ENCODE measurements at regions not wholly inside any gene's neighbourhood (a gene's known extent, or its start where the extent isn't known, plus 50 kb on each side); places are given as distances from the start of the nearest gene placed in this dataset.

DNA sequence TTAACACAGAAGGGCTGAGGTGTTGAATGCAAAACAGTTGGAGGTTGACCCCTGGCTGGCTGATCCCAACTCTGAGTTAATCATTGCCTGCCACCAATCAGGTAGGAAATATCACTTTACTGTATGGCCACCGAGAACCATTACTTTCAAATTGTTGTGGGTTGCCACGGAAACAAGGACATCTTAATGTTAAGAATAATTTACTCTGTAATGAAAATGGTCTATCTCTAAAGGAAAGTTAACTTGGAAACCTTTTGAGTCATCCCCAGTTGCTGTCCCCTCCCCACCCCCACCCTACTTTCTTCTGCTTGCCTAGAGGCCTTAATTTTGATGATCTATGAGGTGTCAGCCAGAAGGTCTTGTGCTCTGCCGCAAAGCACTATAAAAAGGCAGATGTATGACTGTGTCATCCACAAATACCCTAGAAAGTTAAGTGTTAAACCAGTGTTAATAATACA lies 78.7 kb upstream of the SNRK start:
- DNase-seq (ENCODE audit: low spot score): no peak

DNA sequence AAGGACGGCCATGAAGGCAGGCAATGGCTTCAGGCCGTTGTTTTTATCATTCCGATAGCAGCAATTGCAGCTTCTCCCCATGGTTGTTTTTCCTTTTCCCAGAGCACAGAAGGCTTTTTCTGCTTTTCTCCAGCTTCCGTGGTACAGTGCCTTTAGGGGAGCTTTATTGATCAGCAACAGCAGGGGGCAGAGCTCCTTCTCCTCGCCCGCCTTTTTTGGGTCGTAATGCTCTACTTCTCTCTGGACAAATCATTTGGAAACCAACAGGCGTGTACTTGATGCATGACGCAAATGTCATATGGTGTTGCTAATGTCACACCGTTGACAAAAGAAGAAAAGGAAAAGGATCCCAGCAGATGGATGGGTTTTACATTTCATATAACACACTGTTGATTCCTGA lies 79.7 kb upstream of the SNRK start:
- DNase-seq (ENCODE audit: low spot score): no peak

DNA sequence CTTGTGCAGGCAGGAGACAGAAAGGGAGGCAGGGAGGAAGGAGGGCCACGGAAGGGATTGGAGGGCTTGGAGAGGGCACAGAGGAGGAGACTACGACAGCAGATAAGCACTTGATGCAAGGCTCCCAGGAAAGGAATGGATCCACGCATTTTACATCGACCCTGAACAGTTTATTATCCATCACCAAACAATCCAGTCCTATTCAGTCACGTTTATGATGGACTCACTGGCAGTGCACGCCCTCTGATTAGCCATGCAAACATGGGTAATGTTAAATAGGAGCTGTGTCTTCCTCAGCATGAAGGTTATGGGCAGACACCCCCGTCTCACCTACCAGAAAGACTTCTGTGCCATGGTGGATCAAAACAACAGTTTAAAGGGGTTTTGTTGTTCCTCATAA lies 80.2 kb upstream of the SNRK start:
- DNase-seq (ENCODE audit: low spot score): no peak

DNA sequence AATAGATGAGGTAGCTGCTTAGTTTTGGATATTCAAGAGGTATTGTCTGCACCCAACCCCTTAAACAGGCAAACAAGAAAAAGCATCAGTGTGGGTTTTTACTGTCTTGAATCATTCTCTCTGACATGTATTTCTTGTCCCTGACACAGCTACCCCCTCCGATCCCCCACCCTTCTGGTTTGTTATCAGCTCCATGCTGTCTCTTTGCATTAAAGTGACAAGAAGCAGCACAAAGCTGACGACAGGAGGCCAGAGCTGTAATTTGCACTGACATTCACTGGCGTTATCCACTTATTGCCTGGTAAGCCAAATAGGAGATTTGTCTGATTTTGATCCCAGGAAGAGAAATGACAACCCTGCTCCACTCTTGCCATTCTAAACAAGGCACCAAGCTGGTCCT lies 83.3 kb upstream of the SNRK start:
- DNase-seq (ENCODE audit: low spot score): no peak

DNA sequence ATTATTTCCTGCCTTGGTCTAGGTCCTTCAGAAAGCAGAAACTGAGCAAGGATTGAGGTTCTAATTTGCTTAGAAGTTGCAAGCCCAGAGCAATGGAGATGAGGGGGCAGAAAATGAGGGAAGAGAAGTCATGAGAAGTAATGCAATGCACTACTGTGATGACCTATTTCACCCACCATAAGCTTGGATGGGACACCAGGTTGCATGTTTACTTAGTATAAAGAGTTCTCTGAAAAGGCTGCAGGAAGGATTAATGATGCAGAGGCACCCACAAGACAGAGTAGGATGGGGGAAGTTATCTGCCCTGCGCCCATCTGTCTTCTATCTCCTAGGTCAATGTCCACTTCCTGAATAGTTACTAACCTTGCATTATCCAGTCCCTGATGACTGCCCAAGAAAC lies 84.8 kb upstream of the SNRK start:
- no peak for DNase-seq (ENCODE audit: low spot score)

DNA sequence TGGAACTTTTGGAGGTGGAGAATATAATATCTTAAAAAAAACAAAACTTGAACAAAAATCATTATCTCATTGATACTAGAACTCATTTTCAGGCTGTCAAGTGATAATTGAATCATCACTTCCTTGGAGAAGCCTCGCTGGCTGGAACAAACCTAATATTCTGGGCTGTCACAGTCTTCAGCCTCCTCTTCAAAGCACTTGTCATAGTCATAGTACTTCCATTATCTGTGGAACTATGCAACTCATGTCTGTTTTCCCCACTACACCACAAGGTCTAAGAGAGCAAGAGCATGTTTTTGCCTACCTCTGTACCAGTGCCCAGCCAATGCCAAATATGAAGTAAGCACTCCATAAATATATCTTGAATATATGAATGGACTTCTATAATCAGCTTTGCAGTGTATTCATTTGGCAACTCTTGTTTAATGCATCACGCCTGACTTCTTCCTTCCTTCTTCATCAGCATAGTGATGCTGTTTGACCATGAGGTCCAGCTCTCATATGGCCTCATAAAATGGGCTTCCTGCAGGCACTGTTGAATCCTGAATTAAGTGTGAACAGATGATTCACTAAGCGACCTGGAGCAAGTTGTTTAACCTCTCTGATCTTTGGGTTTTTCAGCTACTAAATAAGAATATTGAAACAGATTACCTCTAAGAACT lies 86.6 kb upstream of the SNRK start:
- no peak for DNase-seq (ENCODE audit: low spot score)

DNA sequence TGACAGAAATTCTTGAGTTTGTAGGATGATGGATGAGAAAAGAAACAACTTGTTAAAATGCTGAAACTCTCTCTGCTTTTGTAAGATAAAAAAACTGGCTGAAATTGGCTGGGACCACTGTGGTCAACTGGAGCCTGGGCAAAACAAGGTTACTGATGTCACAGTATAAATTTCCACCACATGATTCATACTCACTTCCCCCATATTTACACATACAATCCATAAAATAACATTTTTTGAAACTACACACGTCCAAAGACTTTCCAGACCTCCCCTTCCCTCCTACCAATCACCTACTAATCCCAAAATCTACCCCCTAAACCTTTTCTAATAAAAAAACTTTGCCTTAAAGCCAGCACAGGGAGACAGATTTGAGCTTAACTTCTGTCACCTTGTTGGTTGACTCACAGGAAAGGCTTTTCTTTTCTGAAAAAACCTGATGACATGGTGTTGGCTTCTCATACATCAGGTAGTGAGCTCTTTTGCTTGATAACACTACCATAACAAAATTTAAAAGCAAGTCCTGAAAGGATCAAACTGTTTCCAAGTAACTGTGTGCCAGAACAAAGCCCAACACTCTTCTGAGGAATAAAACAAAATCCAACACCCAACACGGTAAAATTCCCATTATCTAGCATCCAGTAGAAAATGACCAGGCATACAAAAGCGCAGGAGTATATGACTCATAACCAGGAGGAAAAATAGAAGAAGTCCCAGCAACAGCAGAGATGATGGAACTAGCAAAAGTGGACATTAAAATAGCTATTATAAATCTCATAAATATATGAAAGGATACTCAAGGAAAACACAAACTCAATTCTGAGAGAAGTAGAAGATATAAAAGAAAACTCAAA lies 87.3 kb upstream of the SNRK start:
- no peak for DNase-seq (ENCODE audit: low spot score)

DNA sequence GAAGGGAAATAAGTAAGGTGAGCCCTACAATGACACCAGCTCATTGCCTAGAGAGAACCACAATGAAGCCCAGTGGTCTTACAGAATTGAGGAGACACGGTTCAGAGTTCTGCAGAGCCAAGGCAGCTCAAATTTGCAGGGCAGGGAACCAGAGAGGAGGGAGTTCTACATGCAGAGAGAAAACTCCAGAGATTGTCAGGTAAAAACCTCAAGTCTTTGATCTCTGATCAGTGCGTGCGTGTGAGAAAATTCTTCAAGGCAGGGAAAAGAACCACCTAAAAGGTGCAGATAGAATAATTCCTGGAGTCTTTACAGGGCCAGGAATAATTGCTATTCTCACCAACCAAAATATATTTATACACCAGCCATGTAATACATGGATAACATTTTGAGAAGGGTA lies 88.0 kb upstream of the SNRK start:
- DNase-seq (ENCODE audit: low spot score): no peak

DNA sequence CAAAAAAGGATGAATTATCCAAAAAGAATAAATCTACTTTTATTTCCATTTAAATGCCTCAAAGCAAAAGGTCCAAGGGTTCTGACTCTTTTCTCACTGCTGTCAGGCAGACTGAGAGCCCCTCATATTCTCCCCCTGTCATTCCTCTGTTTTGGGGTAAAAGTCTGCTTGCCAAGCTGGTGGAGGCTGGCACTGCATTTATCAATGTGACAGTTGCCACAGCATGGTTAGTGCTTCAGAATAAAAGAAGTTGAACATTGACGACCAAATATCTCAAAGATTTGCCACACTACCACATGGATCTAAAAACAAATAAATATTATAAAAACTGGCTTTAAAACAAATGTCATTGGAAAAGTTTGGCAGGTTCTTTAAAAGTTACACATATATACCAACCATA lies 89.2 kb upstream of the SNRK start:
- no peak for DNase-seq (ENCODE audit: low spot score)

DNA sequence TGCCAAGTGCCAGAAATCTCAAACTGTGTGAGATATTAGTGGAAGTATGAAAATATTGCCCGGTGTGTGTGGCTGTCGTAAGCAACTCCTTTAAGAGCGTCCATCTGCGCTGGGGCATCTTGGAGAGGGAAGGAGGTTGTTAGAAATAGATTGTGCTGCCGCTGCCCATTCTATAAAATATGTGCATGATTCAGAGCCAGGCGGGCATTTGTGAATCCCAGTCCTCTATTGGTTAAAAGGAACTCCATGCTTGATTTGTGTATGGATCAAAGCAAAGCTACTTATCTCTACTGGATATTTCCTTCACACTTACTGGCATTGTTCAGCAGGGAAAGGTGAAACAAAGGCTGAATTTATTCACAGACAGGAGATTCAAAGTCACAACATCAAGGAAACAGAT lies 89.6 kb upstream of the SNRK start:
- no peak for DNase-seq (ENCODE audit: low spot score)

DNA sequence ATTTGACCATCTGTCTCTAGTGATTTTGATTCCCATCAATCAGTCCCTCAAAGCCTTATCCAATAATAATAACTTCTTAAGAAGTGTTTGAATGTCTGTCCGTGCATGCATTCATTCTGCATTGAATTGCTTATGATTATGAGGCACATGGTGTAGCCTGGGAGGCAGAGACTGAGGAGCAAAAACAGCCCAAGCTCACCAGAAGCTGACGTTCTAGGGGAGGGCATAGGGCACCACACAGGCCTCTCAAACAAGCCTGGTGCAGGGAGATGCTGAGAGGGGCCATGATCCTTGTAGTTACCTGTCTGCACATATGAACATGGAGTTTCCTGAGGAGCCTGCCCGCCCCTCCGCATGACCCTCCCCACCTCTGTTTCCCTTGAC lies 89.2 kb upstream of the POMGNT2 start:
- DNase-seq (ENCODE audit: low spot score): no peak

DNA sequence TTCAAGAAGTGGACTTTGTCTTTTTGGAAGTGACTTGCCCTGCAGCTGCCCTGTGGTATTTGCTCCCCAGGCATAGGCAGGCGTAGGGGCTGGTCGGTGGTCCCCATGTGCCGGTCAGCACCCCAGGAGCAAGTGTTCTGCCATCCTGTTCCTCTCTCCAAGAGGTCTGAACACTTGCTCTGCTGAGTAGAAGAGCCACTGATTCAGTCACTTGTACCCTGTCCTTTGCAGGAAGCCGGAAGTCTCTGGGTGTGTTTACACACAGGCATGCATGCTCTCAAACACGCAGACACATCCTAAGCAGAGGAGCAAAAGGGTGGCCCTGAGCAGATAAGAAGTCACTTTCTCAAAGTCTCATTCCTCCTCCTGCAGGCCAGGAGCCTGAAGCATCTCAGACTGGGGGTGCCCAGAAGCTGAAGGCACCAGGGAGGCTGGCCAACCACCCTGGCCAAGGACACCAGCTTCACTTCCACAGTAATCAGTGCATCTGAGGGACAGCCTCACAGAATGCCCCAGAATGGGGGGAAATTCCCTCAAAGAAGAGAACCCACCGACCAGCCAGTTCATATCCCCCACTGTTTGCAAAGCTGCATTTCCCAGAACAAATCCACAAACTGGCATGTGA lies 88.7 kb upstream of the POMGNT2 start:
- no peak for DNase-seq (ENCODE audit: low spot score)

DNA sequence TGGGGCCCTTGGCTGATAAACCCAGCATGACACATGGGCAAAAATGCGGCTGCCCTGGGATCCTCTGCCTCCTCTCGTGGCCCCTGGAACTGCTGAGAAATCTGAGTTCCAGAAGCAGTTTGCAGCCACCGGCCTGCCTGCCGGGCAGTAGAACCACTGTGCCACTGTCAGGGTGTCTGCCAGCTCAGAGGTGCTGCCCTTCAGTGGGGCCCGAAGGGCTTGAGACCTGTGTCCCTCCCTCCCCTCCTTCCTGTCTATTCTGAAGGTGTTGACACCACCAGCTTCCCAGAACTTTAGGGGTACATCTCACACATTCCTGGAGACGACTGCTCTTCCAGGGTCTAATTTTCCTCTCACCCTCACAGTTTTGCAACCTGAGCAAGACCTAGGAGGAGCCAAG lies 88.2 kb upstream of the POMGNT2 start:
- DNase-seq (ENCODE audit: low spot score): no peak

DNA sequence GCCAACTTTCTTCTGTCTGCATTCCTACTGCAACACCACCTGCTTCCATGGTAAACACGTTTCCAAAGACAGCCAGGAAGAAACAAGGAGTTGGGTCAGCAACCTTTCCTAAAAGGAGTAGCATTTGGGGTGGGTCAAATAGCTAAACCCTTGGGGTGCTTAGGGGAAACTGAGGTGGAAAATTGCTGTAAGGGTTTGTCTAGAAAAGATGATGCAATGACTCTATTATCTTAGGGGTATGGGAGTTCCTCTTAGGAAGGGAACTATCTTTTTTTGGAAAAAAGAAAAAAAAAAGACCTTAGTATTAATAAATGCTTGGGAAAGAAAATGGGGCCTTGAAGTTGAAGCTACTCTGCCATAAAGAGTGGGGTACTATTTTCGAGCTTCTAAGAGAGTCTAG lies 86.1 kb upstream of the POMGNT2 start:
- no peak for DNase-seq (ENCODE audit: low spot score)

DNA sequence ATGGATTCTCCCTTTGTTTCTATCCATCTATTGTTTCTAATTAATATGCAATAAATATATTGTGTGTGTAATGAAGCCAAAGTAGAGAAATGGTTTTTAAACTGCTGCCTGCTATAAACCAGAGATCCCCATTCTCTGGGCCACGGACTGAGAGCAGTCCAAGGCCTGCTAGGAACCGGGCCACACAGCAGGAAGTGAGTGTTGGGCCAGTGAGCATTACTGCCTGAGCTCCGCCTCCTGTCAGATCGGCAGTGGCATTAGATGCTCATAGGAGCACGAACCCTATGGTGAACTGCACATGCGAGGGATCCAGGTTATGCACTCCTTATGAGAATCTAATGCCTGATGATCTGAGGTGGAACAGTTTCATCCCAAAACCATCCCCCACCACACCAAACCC lies 85.2 kb upstream of the POMGNT2 start:
- DNase-seq (ENCODE audit: low spot score): no peak

DNA sequence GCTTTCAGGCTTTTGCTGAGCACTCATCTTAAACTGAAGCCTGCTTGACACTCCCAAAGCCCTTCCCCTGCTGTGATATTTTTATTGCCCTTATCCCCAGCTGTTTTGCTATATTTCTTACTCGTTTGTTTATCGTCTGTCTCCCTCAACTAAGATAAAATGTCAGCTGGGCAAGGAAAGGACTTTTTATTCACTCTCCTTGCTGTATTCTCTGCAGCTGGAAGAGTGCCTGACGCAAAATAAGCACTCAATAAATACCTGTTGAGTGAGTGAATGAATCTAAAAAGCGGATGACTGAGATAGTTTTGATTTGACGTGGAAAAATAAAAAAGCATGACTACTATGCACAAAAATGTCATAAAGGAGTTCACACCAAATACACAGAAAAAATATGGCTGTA lies 84.8 kb upstream of the POMGNT2 start:
- DNase-seq (ENCODE audit: low spot score): no peak

DNA sequence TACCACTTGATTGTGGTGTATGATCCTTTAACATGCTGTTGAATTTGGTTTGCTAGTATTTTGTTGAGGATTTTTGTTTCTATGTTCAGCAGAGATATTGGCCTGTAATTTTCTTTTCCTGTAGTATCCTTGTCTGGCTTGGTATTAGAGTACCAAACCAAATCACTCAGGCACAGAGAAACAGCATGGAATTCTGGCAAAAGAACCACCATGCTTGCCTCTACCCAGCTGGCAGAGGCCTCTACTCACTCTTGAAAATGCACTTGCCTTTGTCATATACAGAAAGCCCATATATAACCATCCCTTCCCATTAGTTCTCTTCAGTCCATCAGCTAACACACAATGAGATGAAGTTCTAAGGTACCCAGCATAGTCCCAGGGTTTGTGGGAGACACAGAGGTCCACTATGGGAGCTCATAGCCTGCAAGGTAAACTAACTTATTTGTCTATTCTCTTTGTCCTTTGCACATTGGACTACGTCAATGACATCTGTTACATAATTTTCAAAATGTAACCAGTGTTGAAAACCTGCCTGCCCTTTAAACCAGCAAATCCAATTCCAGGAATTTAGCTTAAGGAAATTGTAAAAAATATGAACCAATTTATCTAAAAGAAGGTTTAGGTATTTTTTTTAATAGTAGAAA lies 82.1 kb upstream of the POMGNT2 start:
- DNase-seq (ENCODE audit: low spot score): no peak

DNA sequence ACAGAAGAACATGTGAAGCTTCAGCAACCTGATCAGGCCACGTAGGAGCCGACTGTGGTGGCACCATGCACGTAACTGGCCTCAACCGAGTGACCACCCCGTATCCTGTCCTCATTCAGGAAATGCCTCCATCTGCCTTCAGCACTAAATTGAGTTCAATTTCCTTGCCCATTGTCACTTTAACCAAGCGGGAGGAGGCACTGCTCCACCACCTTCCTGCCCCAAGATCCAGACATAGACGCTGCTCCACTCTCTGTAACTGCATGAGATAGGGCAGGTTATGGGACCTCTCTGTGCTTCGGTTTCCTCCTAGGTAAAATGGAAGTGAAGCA lies 80.1 kb upstream of the POMGNT2 start:
- DNase-seq (ENCODE audit: low spot score): no peak

DNA sequence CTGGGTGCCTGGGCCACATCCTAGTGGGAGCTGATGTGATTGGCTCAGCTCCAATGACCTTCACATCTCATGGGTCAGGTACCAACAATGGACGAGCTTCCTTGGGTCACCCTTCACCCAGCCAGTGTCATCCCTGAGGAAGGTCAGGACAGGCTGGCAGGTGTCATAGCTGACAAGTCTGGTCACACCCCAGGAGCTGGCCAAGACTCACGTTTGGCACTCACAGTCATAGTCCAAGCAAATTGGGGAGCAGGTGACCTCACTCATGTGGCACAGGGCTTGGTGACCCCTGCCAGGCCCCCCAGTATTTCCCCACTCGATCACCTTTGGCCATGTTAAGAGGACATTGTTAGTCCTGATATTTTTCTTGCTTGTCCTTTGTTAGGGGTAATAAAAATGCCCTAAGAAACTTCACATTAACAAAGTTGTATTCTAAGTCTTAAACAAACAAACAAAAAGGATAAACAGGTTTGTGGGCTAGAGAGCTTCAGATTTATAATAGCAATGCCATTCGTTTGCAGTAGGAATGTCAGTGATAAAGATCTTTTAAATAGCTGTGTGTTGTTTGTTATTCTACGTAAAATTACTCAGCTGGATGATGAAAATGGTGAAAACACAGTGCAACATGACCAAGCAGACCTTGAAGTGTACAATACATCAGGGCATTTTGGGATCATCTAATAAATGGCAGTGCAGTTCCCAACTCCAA lies 79.5 kb upstream of the POMGNT2 start:
- DNase-seq (ENCODE audit: low spot score): no peak

DNA sequence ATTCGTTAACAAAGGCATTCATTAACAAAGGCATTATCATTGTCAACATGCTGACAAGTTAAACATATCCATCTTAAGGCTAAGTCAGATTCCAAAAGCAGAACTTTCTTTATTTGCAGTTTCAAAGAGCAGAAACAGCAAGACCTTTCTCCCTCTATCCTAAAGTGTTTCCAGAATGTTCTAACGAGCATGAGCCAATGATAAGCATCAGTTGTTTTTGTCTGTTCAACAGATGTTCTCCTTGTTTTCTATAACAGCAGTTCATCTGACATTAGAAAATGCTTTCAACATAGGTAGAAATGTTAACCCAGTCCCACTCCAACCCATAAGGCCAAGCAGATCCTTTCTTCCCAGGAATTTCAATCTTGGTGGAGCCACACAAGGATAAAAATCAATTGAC lies 77.6 kb upstream of the POMGNT2 start:
- no peak for DNase-seq (ENCODE audit: low spot score)

DNA sequence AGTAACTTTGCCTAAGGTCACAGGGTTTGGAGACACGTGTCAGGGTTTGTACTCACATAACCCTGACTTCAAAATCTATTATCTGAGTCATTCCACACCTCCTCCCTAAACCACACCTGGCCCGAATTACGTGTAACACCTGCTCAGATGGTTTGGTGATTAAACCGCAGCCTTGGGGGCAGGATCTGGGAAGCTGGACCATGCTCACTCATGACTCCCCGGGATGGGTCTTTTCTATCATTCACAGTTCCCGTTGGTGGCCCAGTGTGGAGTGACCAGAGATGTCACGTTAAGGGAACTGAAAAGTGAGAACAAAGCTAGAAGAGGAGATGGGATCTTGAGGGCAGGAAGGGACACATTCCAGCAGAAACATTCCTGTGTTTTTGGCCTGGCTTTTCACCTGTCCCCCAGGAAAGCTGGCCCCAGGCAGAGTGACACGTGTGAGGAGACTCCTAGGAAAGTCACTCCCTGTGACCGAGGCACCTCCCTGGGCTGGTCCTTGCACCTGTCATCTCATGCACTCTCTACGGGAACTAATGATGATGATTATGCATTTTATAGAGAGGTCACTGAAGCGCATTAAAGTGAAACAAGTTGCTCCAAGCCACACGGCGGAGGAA lies 75.4 kb upstream of the POMGNT2 start:
- DNase-seq (ENCODE audit: low spot score): no peak

DNA sequence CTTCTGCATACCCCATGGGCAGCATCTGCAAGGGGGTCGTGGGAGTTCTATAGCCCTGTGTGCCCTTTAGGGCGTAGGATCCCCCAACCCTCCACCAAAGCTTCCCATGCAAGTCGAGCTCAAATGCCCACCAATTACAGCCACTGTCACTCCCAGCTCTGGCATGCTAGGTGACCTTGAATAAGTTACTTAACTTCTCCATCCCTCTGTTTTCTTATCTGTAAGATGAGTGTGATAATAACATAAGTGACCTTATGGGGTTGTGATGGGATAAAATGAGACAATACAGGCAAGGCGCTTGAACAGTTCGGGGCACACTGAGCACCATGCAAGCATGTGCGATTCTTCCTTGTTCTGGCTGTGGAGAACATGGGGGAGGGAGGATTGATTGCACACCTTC lies 74.8 kb upstream of the POMGNT2 start:
- no peak for DNase-seq (ENCODE audit: low spot score)
